Naive B cell (primary cell): ENCODE measurements at regions not wholly inside any gene's neighbourhood (a gene's known extent, or its start where the extent isn't known, plus 50 kb on each side); places are given as distances from the start of the nearest gene placed in this dataset.

Experiments used
- ATAC-seq, 2 donors: fragments of 150-1000 bp; cut with Tn5 transposase; 2 replicates each; pipeline ENCODE4 v1.10.0; 2021; ENCODE audit warnings: low read depth in 2 of 2, mild to moderate bottlenecking in 2 of 2, moderate library complexity in 2 of 2
- DNase-seq: peaks from one replicate; pipeline ENCODE4 v3.0.0; 2022
- H3K27ac Mint-ChIP-seq, 6 donors: one replicate each; pipeline ENCODE4 v1.8.0; 2020 to 2022; ENCODE audit warnings: mild to moderate bottlenecking in 6 of 6, mixed read lengths in 6 of 6, moderate library complexity in 5 of 6, inconsistent platforms in 2 of 6
- H3K27me3 Mint-ChIP-seq, 3 donors: one replicate each; pipeline ENCODE4 v1.8.0; 2021 to 2022; ENCODE audit warnings: mixed read lengths in 3 of 3, mild to moderate bottlenecking in 1 of 3
- H3K36me3 Mint-ChIP-seq, 2 donors: one replicate each; pipeline ENCODE4 v1.8.0; 2020 to 2022; ENCODE audit warnings: mixed read lengths in 2 of 2, inconsistent platforms in 1 of 2, mild to moderate bottlenecking in 1 of 2
- H3K4me1 Mint-ChIP-seq, 3 donors: one replicate each; pipeline ENCODE4 v1.8.0; 2020 to 2022; ENCODE audit warnings: mixed read lengths in 3 of 3, inconsistent platforms in 1 of 3, mild to moderate bottlenecking in 1 of 3, moderate library complexity in 1 of 3
- H3K4me3 Mint-ChIP-seq, 8 donors: one replicate each; pipeline ENCODE4 v1.8.0; 2020 to 2022; ENCODE audit warnings: mild to moderate bottlenecking in 8 of 8, mixed read lengths in 8 of 8, moderate library complexity in 8 of 8, inconsistent platforms in 2 of 8
- H3K9me3 Mint-ChIP-seq, 7 donors: one replicate each; pipeline ENCODE4 v1.8.0; 2020 to 2022; ENCODE audit warnings: mixed read lengths in 7 of 7, mild to moderate bottlenecking in 5 of 7, inconsistent platforms in 2 of 7, moderate library complexity in 1 of 7

- Mint-ChIP-seq H3K27ac (no peak overlapping the region), H3K4me3 (no peak overlapping the region), H3K36me3 (peaks cover 0 to 3% of the 10 kb centered on the region in 2 donors), H3K27me3 (peaks cover 16 to 23% (median 18%) of the 10 kb centered on the region in 3 donors), H3K9me3 (no peaks in the 10 kb centered on the region), H3K4me1 (no peaks in the 10 kb centered on the region)
- DNase-seq = no peak
- no peak for ATAC-seq
These were observed 62.7 kb upstream of the GRAMD2B start for GRCh38 chr5:126360467-126360866.

GRCh38 chr5:126363658-126364057 is 59.6 kb upstream of the GRAMD2B start:
- DNase-seq = no peak
- Mint-ChIP-seq H3K9me3 (no peaks in the 10 kb centered on the region), H3K4me3 (no peak overlapping the region), H3K27ac (no peak overlapping the region), H3K4me1 (no peaks in the 10 kb centered on the region), H3K36me3 (peaks cover 0 to 3% of the 10 kb centered on the region in 2 donors), H3K27me3 (peaks cover 8 to 21% (median 14%) of the 10 kb centered on the region in 3 donors)
- no peak for ATAC-seq

- peaks cover 0 to 3% of the 10 kb centered on the region in 2 donors for H3K36me3 Mint-ChIP-seq
- DNase-seq (no peak), ATAC-seq (no peak)
These were observed 58.9 kb upstream of the GRAMD2B start for GRCh38 chr5:126364206-126364902.

GRCh38 chr5:126365446-126366198 is 57.6 kb upstream of the GRAMD2B start:
- DNase-seq (no peak), ATAC-seq (no peak)
- H3K36me3 Mint-ChIP-seq = peaks cover 0 to 3% of the 10 kb centered on the region in 2 donors
- peaks cover 9 to 20% (median 17%) of the 10 kb centered on the region in 3 donors for H3K27me3 Mint-ChIP-seq
- no peak overlapping the region for H3K4me3 Mint-ChIP-seq
- no peaks in the 10 kb centered on the region for H3K9me3 Mint-ChIP-seq
- H3K4me1 Mint-ChIP-seq = no peaks in the 10 kb centered on the region
- H3K27ac Mint-ChIP-seq = no peak overlapping the region

More at GRCh38 chr5:126364206-126364902, 58.9 kb upstream of the GRAMD2B start:
- no peaks in the 10 kb centered on the region for H3K9me3 Mint-ChIP-seq
- peaks cover 8 to 22% (median 21%) of the 10 kb centered on the region in 3 donors for H3K27me3 Mint-ChIP-seq
- no peaks in the 10 kb centered on the region for H3K4me1 Mint-ChIP-seq
- H3K27ac Mint-ChIP-seq = no peak overlapping the region
- H3K4me3 Mint-ChIP-seq = no peak overlapping the region

- no peak for DNase-seq
- Mint-ChIP-seq H3K4me1 (no peaks in the 10 kb centered on the region), H3K4me3 (no peak overlapping the region), H3K27ac (no peak overlapping the region), H3K9me3 (no peaks in the 10 kb centered on the region), H3K36me3 (peaks cover 0 to 3% of the 10 kb centered on the region in 2 donors), H3K27me3 (peaks cover 15 to 24% (median 22%) of the 10 kb centered on the region in 3 donors)
- no peak for ATAC-seq
These were observed 57.0 kb upstream of the GRAMD2B start for GRCh38 chr5:126366199-126366560.

- Mint-ChIP-seq H3K27ac (peak overlapping the region in 1 of 6 donors; percentile 1), H3K4me3 (no peak overlapping the region), H3K4me1 (no peaks in the 10 kb centered on the region), H3K27me3 (peaks cover 16 to 24% (median 19%) of the 10 kb centered on the region in 3 donors), H3K36me3 (no peaks in the 10 kb centered on the region), H3K9me3 (no peaks in the 10 kb centered on the region)
- ATAC-seq (no peak), DNase-seq (no peak)
These were observed 54.9 kb upstream of the GRAMD2B start for GRCh38 chr5:126368239-126368812.

- H3K4me1 Mint-ChIP-seq = no peaks in the 10 kb centered on the region
- H3K27ac Mint-ChIP-seq = peak overlapping the region in 1 of 6 donors; percentile 1
- no peak overlapping the region for H3K4me3 Mint-ChIP-seq
- H3K36me3 Mint-ChIP-seq = no peaks in the 10 kb centered on the region
- no peaks in the 10 kb centered on the region for H3K9me3 Mint-ChIP-seq
- H3K27me3 Mint-ChIP-seq = peaks cover 13 to 24% (median 14%) of the 10 kb centered on the region in 3 donors
- DNase-seq (no peak), ATAC-seq (no peak)
These were observed 54.1 kb upstream of the GRAMD2B start for GRCh38 chr5:126369083-126369482.

GRCh38 chr5:126369995-126370731 is 53.0 kb upstream of the GRAMD2B start:
- H3K4me3 Mint-ChIP-seq = no peak overlapping the region
- no peaks in the 10 kb centered on the region for H3K4me1 Mint-ChIP-seq
- no peaks in the 10 kb centered on the region for H3K9me3 Mint-ChIP-seq
- H3K27me3 Mint-ChIP-seq = peaks cover 13 to 24% (median 14%) of the 10 kb centered on the region in 3 donors
- H3K27ac Mint-ChIP-seq = no peak overlapping the region
- no peaks in the 10 kb centered on the region for H3K36me3 Mint-ChIP-seq
- DNase-seq = no peak
- no peak for ATAC-seq

- no peaks in the 10 kb centered on the region for H3K9me3 Mint-ChIP-seq
- no peak overlapping the region for H3K27ac Mint-ChIP-seq
- H3K4me1 Mint-ChIP-seq = no peaks in the 10 kb centered on the region
- no peaks in the 10 kb centered on the region for H3K36me3 Mint-ChIP-seq
- H3K4me3 Mint-ChIP-seq = no peak overlapping the region
- peaks cover 13 to 24% (median 14%) of the 10 kb centered on the region in 3 donors for H3K27me3 Mint-ChIP-seq
- ATAC-seq = no peak
- no peak for DNase-seq
These were observed 52.2 kb upstream of the GRAMD2B start for GRCh38 chr5:126370796-126371718.

GRCh38 chr5:126373375-126374108 is 49.7 kb upstream of the GRAMD2B start:
- H3K27ac Mint-ChIP-seq = no peak overlapping the region
- ATAC-seq (no peak), DNase-seq (no peak)
- H3K9me3 Mint-ChIP-seq = no peaks in the 10 kb centered on the region
- peaks cover 9 to 23% (median 14%) of the 10 kb centered on the region in 3 donors for H3K27me3 Mint-ChIP-seq
- H3K4me1 Mint-ChIP-seq = no peaks in the 10 kb centered on the region
- no peak overlapping the region for H3K4me3 Mint-ChIP-seq
- H3K36me3 Mint-ChIP-seq = no peaks in the 10 kb centered on the region
